GM12878 (cell line): ENCODE measurements at regions not wholly inside any gene's neighbourhood (a gene's known extent, or its start where the extent isn't known, plus 50 kb on each side); places are given as distances from the start of the nearest gene placed in this dataset.

ENCODE experiments used
- CHD2 ChIP-seq: IDR thresholded peaks from 2 replicates; pipeline ENCODE4 v1.6.1; 2011; ENCODE audit warnings: low read depth, low read length, improper control_type of control experiment, borderline replicate concordance
- CHD4 ChIP-seq: fragments of 200-600 bp; sonication (generic); IDR thresholded peaks from 2 replicates; pipeline ENCODE4 v1.6.1; 2016; ENCODE audit warnings: mild to moderate bottlenecking
- CREM ChIP-seq: IDR thresholded peaks from 2 replicates; pipeline ENCODE4 v1.6.1; 2014; ENCODE audit warnings: antibody characterized with exemption, low read depth
- GABPA ChIP-seq: IDR thresholded peaks from 2 replicates; pipeline ENCODE4 v1.6.1; 2014; ENCODE audit warnings: antibody characterized with exemption, low read depth, mild to moderate bottlenecking, inconsistent platforms
- JUNB ChIP-seq: IDR thresholded peaks from 2 replicates; pipeline ENCODE4 v1.6.1; 2016; ENCODE audit warnings: antibody characterized with exemption, mild to moderate bottlenecking
- KDM1A ChIP-seq: fragments of 200-600 bp; sonication (generic); IDR thresholded peaks from 2 replicates; pipeline ENCODE4 v1.6.1; 2016; ENCODE audit warnings: borderline replicate concordance
- MTA2 ChIP-seq: fragments of 450-650 bp; IDR thresholded peaks from 2 replicates; pipeline ENCODE4 v1.6.1; 2016; ENCODE audit warnings: low read depth, mild to moderate bottlenecking, moderate library complexity
- NRF1 ChIP-seq: conservative IDR thresholded peaks from 2 replicates; pipeline ENCODE4 v1.6.1; 2011; ENCODE audit warnings: mild to moderate bottlenecking, low read depth, low read length, improper control_type of control experiment
- POLR2A ChIP-seq: IDR thresholded peaks from 2 replicates; pipeline ENCODE4 v1.6.1; 2011; ENCODE audit warnings: low read depth, mild to moderate bottlenecking, low read length
- RFX5 ChIP-seq: IDR thresholded peaks from 2 replicates; pipeline ENCODE4 v1.6.1; 2011; ENCODE audit warnings: low read depth, low read length, improper control_type of control experiment
- ZNF207 ChIP-seq: fragments of 450-650 bp; IDR thresholded peaks from 2 replicates; pipeline ENCODE4 v1.6.1; 2014; ENCODE audit warnings: antibody characterized with exemption, mild to moderate bottlenecking, borderline replicate concordance
- TF ChIP-seq, protein P1 (sequence below), 3 experiments: IDR thresholded peaks in 2 of 3; conservative IDR thresholded peaks in 1 of 3; 2 replicates each; pipeline ENCODE4 v1.5.1; 2011; ENCODE audit warnings: low read depth in 3 of 3, low read length in 3 of 3, mild to moderate bottlenecking in 3 of 3, control low read depth in 2 of 3, moderate library complexity in 2 of 3, inconsistent platforms in 1 of 3, mixed read lengths in 1 of 3; ENCODE audit not compliant: control insufficient read depth in 2 of 3, insufficient read depth in 1 of 3; ENCODE audit errors: extremely low read depth in 1 of 3

- TF ChIP-seq ZNF207, result no peak
- no peak for TF ChIP-seq KDM1A
- TF ChIP-seq JUNB, result no peak
- no peak for TF ChIP-seq POLR2A
- TF ChIP-seq CHD4, result no peak
- TF ChIP-seq, protein P1, sequence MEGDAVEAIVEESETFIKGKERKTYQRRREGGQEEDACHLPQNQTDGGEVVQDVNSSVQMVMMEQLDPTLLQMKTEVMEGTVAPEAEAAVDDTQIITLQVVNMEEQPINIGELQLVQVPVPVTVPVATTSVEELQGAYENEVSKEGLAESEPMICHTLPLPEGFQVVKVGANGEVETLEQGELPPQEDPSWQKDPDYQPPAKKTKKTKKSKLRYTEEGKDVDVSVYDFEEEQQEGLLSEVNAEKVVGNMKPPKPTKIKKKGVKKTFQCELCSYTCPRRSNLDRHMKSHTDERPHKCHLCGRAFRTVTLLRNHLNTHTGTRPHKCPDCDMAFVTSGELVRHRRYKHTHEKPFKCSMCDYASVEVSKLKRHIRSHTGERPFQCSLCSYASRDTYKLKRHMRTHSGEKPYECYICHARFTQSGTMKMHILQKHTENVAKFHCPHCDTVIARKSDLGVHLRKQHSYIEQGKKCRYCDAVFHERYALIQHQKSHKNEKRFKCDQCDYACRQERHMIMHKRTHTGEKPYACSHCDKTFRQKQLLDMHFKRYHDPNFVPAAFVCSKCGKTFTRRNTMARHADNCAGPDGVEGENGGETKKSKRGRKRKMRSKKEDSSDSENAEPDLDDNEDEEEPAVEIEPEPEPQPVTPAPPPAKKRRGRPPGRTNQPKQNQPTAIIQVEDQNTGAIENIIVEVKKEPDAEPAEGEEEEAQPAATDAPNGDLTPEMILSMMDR (IDR thresholded peaks at IDR 0.05 in 2 of 3, conservative IDR thresholded peaks at IDR 0.05 in 1 of 3; ENCODE audit: control insufficient read depth in 2 of 3, extremely low read depth in 1 of 3, insufficient read depth in 1 of 3, low read depth in 3 of 3, low read length in 3 of 3), result no peak
- no peak for TF ChIP-seq GABPA
- no peak for TF ChIP-seq NRF1
- TF ChIP-seq CHD2, result no peak
- no peak for TF ChIP-seq RFX5
- no peak for TF ChIP-seq MTA2
- no peak for TF ChIP-seq CREM
Observed at GRCh38 chr7:94311515-94311914, 83.2 kb upstream of the COL1A2 start.
